ENCODE measurements at regions not wholly inside any gene's neighbourhood (a gene's known extent, or its start where the extent isn't known, plus 50 kb on each side); places are given as distances from the start of the nearest gene placed in this dataset.

GRCh38 chr3:34155666-34156065 is 357.2 kb downstream of the PDCD6IP start:
- Histone ChIP-seq H3K9me2 (ENCODE audit: insufficient read depth, low read length) (no peaks in the 10 kb centered on the region), H4K20me1 (ENCODE audit: insufficient read depth) (no peaks in the 10 kb centered on the region), H3F3A (ENCODE audit: insufficient read depth, low read length, poor library complexity, severe bottlenecking) (no peaks in the 10 kb centered on the region), H3K79me2 (replicated peaks; ENCODE audit: insufficient read depth, low read length) (no peaks in the 10 kb centered on the region), H3K4me3 (ENCODE audit: low read length) (no peak overlapping the region), H2AFZ (ENCODE audit: low read depth, low read length) (no peak overlapping the region), H3K9me3 (ENCODE audit: low read length) (no peaks in the 10 kb centered on the region), H3K36me3 (ENCODE audit: insufficient read depth, low read length) (no peaks in the 10 kb centered on the region), H3K9ac (ENCODE audit: low read length) (no peak overlapping the region), H3K27me3 (ENCODE audit: insufficient read depth, low read depth, low read length) (no peaks in the 10 kb centered on the region), H3K4me2 (ENCODE audit: low read length) (no peak overlapping the region), H3K27ac (ENCODE audit: low read length) (no peak overlapping the region)
- TF ChIP-seq EP300 (conservative IDR thresholded peaks at IDR 0.05; ENCODE audit: poor library complexity, severe bottlenecking), result no peak
- TF ChIP-seq CTCF (IDR thresholded peaks at IDR 0.05; ENCODE audit: poor library complexity, severe bottlenecking), result no peak
- no peak for TF ChIP-seq REST (IDR thresholded peaks at IDR 0.05; ENCODE audit: borderline replicate concordance)

- H3K4me3 ChIP-seq (ENCODE audit: low read length), result no peak overlapping the region
- H3F3A ChIP-seq (ENCODE audit: insufficient read depth, low read length, poor library complexity, severe bottlenecking), result no peaks in the 10 kb centered on the region
- H3K79me2 ChIP-seq (replicated peaks; ENCODE audit: insufficient read depth, low read length), result no peaks in the 10 kb centered on the region
- H3K9me3 ChIP-seq (ENCODE audit: low read length), result no peaks in the 10 kb centered on the region
- no peak for TF ChIP-seq SMC3 (conservative IDR thresholded peaks at IDR 0.05; ENCODE audit: poor library complexity)
- TF ChIP-seq MXI1 (conservative IDR thresholded peaks at IDR 0.05; ENCODE audit: poor library complexity, severe bottlenecking), result no peak
- no peak for TF ChIP-seq EP300 (conservative IDR thresholded peaks at IDR 0.05; ENCODE audit: poor library complexity, severe bottlenecking)
- no peak for TF ChIP-seq RAD21 (conservative IDR thresholded peaks at IDR 0.05)
- no peak for TF ChIP-seq EZH2 (IDR thresholded peaks at IDR 0.05; ENCODE audit: borderline replicate concordance, insufficient read depth, low read length, poor library complexity, severe bottlenecking)
- no peak for TF ChIP-seq REST (IDR thresholded peaks at IDR 0.05; ENCODE audit: borderline replicate concordance)
- TF ChIP-seq CTCF (IDR thresholded peaks at IDR 0.05; ENCODE audit: poor library complexity, severe bottlenecking), result no peak
- no peak for TF ChIP-seq POLR2AphosphoS5 (IDR thresholded peaks at IDR 0.05)
- no peak for TF ChIP-seq TAF1 (IDR thresholded peaks at IDR 0.05; ENCODE audit: low read depth)
- H3K9ac ChIP-seq (ENCODE audit: low read length), result no peak overlapping the region
- no peaks in the 10 kb centered on the region for H3K36me3 ChIP-seq (ENCODE audit: insufficient read depth, low read length)
- H3K27ac ChIP-seq (ENCODE audit: low read length), result no peak overlapping the region
- no peaks in the 10 kb centered on the region for H4K20me1 ChIP-seq (ENCODE audit: insufficient read depth)
- no peaks in the 10 kb centered on the region for H3K9me2 ChIP-seq (ENCODE audit: insufficient read depth, low read length)
- no peak overlapping the region for H3K4me2 ChIP-seq (ENCODE audit: low read length)
- no peak overlapping the region for H2AFZ ChIP-seq (ENCODE audit: low read depth, low read length)
- H3K27me3 ChIP-seq (ENCODE audit: insufficient read depth, low read depth, low read length), result no peaks in the 10 kb centered on the region
Observed at GRCh38 chr3:34157491-34157890, 359.1 kb downstream of the PDCD6IP start.

Measured in neural cell (in vitro differentiated cells).